HG02943 (cell line): ENCODE measurements at regions not wholly inside any gene's neighbourhood (a gene's known extent, or its start where the extent isn't known, plus 50 kb on each side); places are given as distances from the start of the nearest gene placed in this dataset.

Experiments used
- ATAC-seq: cut with Tn5 transposase; IDR thresholded peaks from one replicate; pipeline ENCODE4 v1.9.1; 2021; ENCODE audit warnings: mild to moderate bottlenecking, low read depth, moderate library complexity; ENCODE audit not compliant: unreplicated experiment

GRCh38 chr4:149927514-149927913 lies 111.9 kb upstream of the IQCM start:
- no peak for ATAC-seq

- ATAC-seq: no peak
Measured at GRCh38 chr4:149928507-149928906, 112.9 kb upstream of the IQCM start.

GRCh38 chr4:149931431-149931830 lies 115.8 kb upstream of the IQCM start:
- ATAC-seq: no peak

- ATAC-seq: no peak
Measured at GRCh38 chr4:149932188-149932587, 116.5 kb upstream of the IQCM start.

GRCh38 chr4:149933120-149933519 lies 117.5 kb upstream of the IQCM start:
- ATAC-seq: no peak

GRCh38 chr4:149933883-149934282 lies 118.2 kb upstream of the IQCM start:
- ATAC-seq: no peak

GRCh38 chr4:149949381-149949780 lies 128.9 kb upstream of the DCLK2 start:
- ATAC-seq: no peak

GRCh38 chr4:149951152-149951900 lies 126.9 kb upstream of the DCLK2 start:
- no peak for ATAC-seq

GRCh38 chr4:149952101-149952500 lies 126.1 kb upstream of the DCLK2 start:
- ATAC-seq: no peak

GRCh38 chr4:149952716-149953115 lies 125.5 kb upstream of the DCLK2 start:
- ATAC-seq: no peak

- no peak for ATAC-seq
Measured at GRCh38 chr4:149955780-149956390, 122.4 kb upstream of the DCLK2 start.

- no peak for ATAC-seq
Measured at GRCh38 chr4:149956678-149957077, 121.6 kb upstream of the DCLK2 start.

- no peak for ATAC-seq
Measured at GRCh38 chr4:149961876-149962597, 116.2 kb upstream of the DCLK2 start.

GRCh38 chr4:149964001-149964796 lies 114.0 kb upstream of the DCLK2 start:
- ATAC-seq: no peak

- ATAC-seq: no peak
Measured at GRCh38 chr4:149965206-149965605, 113.0 kb upstream of the DCLK2 start.

GRCh38 chr4:149972407-149972806 lies 105.8 kb upstream of the DCLK2 start:
- no peak for ATAC-seq

- no peak for ATAC-seq
Measured at GRCh38 chr4:149973181-149973580, 105.1 kb upstream of the DCLK2 start.

GRCh38 chr4:149975172-149975571 lies 103.1 kb upstream of the DCLK2 start:
- no peak for ATAC-seq

- ATAC-seq: no peak
Measured at GRCh38 chr4:149980121-149980682, 98.0 kb upstream of the DCLK2 start.

- peak; percentile 70 for ATAC-seq
Measured at GRCh38 chr4:149980941-149981340, 97.3 kb upstream of the DCLK2 start.
